GM21723 (cell line): ENCODE measurements at regions not wholly inside any gene's neighbourhood (a gene's known extent, or its start where the extent isn't known, plus 50 kb on each side); places are given as distances from the start of the nearest gene placed in this dataset.
"Not testable (repeated sequence)": the region's sequence is repeated elsewhere in the genome, so short reads cannot be mapped to it uniquely, and the experiment has no call there.

Source experiments
- ATAC-seq: cut with Tn5 transposase; IDR thresholded peaks from one replicate; pipeline ENCODE4 v1.9.1; 2021; ENCODE audit warnings: mild to moderate bottlenecking, moderate library complexity; ENCODE audit not compliant: unreplicated experiment

GRCh38 chr16:62261760-62262159 lies 225.5 kb upstream of the CDH8 start:
- no peak for ATAC-seq

GRCh38 chr16:62258931-62259435 lies 222.7 kb upstream of the CDH8 start:
- not testable (repeated sequence) for ATAC-seq

GRCh38 chr16:62256406-62256805 lies 220.2 kb upstream of the CDH8 start:
- ATAC-seq: no peak

GRCh38 chr16:62254847-62255246 lies 218.6 kb upstream of the CDH8 start:
- ATAC-seq: no peak

GRCh38 chr16:62254372-62254771 lies 218.1 kb upstream of the CDH8 start:
- ATAC-seq: no peak

- ATAC-seq: no peak
Measured at GRCh38 chr16:62253966-62254365, 217.7 kb upstream of the CDH8 start.

GRCh38 chr16:62249069-62249468 lies 212.8 kb upstream of the CDH8 start:
- no peak for ATAC-seq

- no peak for ATAC-seq
Measured at GRCh38 chr16:62240722-62241121, 204.5 kb upstream of the CDH8 start.

GRCh38 chr16:62225675-62226074 lies 189.4 kb upstream of the CDH8 start:
- ATAC-seq: peak; percentile 72

- no peak for ATAC-seq
Measured at GRCh38 chr16:62224646-62225209, 188.5 kb upstream of the CDH8 start.

- ATAC-seq: no peak
Measured at GRCh38 chr16:62216837-62217236, 180.6 kb upstream of the CDH8 start.

GRCh38 chr16:62213763-62214162 lies 177.5 kb upstream of the CDH8 start:
- ATAC-seq: no peak

- no peak for ATAC-seq
Measured at GRCh38 chr16:62208934-62209333, 172.7 kb upstream of the CDH8 start.

GRCh38 chr16:62205459-62205858 lies 169.2 kb upstream of the CDH8 start:
- no peak for ATAC-seq

GRCh38 chr16:62201911-62202310 lies 165.7 kb upstream of the CDH8 start:
- ATAC-seq: no peak

GRCh38 chr16:62194828-62195227 lies 158.6 kb upstream of the CDH8 start:
- no peak for ATAC-seq

GRCh38 chr16:62190426-62190825 lies 154.2 kb upstream of the CDH8 start:
- no peak for ATAC-seq

GRCh38 chr16:62177351-62178203 lies 141.3 kb upstream of the CDH8 start:
- no peak for ATAC-seq

- ATAC-seq: no peak
Measured at GRCh38 chr16:62170642-62171041, 134.4 kb upstream of the CDH8 start.

GRCh38 chr16:62167551-62167950 lies 131.3 kb upstream of the CDH8 start:
- no peak for ATAC-seq

- ATAC-seq: no peak
Measured at GRCh38 chr16:62157544-62157943, 121.3 kb upstream of the CDH8 start.

GRCh38 chr16:62156971-62157370 lies 120.7 kb upstream of the CDH8 start:
- no peak for ATAC-seq
